IMR-90 (cell line): ENCODE measurements at regions not wholly inside any gene's neighbourhood (a gene's known extent, or its start where the extent isn't known, plus 50 kb on each side); places are given as distances from the start of the nearest gene placed in this dataset.

Experiments
- ATAC-seq: fragments of 200-7000 bp; cut with Tn5 transposase; 2 replicates; pipeline ENCODE4 v1.9.1; 2020; ENCODE audit warnings: low read depth, mild to moderate bottlenecking, moderate library complexity
- BruUV-seq: library from RNA; stranded (reverse); fragments of 400-500 nt; replicated peaks from 2 replicates; lab custom pipeline; 2021; lab: Mats Ljungman, UMichigan
- CTCF ChIA-PET: fragments of 300-600 bp; formaldehyde crosslinking; extraction: SDS; loops from one replicate; lab custom pipeline; 2021; ENCODE audit warnings: antibody characterized with exemption; lab: Yijun Ruan, JAX
- POLR2A ChIA-PET: fragments of 300-600 bp; sonication (Branson Sonifier 250); formaldehyde crosslinking; loops from one replicate; lab custom pipeline; 2022; ENCODE audit warnings: antibody characterized with exemption; ENCODE audit not compliant: unreplicated experiment; lab: Charles Lee
- DNase-seq: peaks from one replicate; pipeline ENCODE4 v3.0.0; 2013
- H2AFZ ChIP-seq: replicated peaks from 2 replicates; pipeline ENCODE3; 2013; ENCODE audit warnings: low read length, mild to moderate bottlenecking; ENCODE audit not compliant: poor library complexity
- H2AK5ac ChIP-seq: 2 replicates; pipeline ENCODE4 v1.6.1; 2013; ENCODE audit warnings: low read depth, low read length, inconsistent platforms
- H2AK9ac ChIP-seq: replicated peaks from 2 replicates; pipeline ENCODE3; 2013; ENCODE audit warnings: mild to moderate bottlenecking, low read depth, low read length, moderate library complexity; ENCODE audit not compliant: poor library complexity
- H2BK120ac ChIP-seq: 2 replicates; pipeline ENCODE4 v1.6.1; 2013; ENCODE audit warnings: low read depth, low read length, inconsistent platforms
- H2BK15ac ChIP-seq: 3 replicates; pipeline ENCODE4 v1.6.1; 2013; ENCODE audit warnings: low read depth, low read length, inconsistent platforms
- H2BK20ac ChIP-seq: 2 replicates; pipeline ENCODE4 v1.6.1; 2013; ENCODE audit warnings: low read depth, mild to moderate bottlenecking, inconsistent platforms, low read length, moderate library complexity
- H2BK5ac ChIP-seq: 2 replicates; pipeline ENCODE4 v1.6.1; 2013; ENCODE audit warnings: mild to moderate bottlenecking, low read depth, low read length, inconsistent platforms; ENCODE audit not compliant: poor library complexity, severe bottlenecking
- H3K14ac ChIP-seq: replicated peaks from 2 replicates; pipeline ENCODE4 v1.6.1; 2013; ENCODE audit warnings: low read depth, low read length, inconsistent platforms
- H3K18ac ChIP-seq: 2 replicates; pipeline ENCODE4 v1.6.1; 2013; ENCODE audit warnings: low read depth, low read length, control low read depth
- H3K23ac ChIP-seq: 2 replicates; pipeline ENCODE4 v1.6.1; 2013; ENCODE audit warnings: low read depth, low read length, inconsistent platforms
- H3K27ac ChIP-seq: 2 replicates; pipeline ENCODE4 v1.5.1; 2013; ENCODE audit warnings: mild to moderate bottlenecking, control low read depth, low read length; ENCODE audit not compliant: insufficient read depth
- H3K27me3 ChIP-seq: 2 replicates; pipeline ENCODE4 v1.6.1; 2013; ENCODE audit warnings: low read length; ENCODE audit not compliant: control insufficient read depth, insufficient read depth
- H3K36me3 ChIP-seq: 2 replicates; pipeline ENCODE4 v1.6.1; 2013; ENCODE audit warnings: low read length, mixed read lengths; ENCODE audit not compliant: control insufficient read depth, insufficient read depth
- H3K4ac ChIP-seq: 2 replicates; pipeline ENCODE4 v1.6.1; 2013; ENCODE audit warnings: low read depth, low read length, inconsistent platforms
- H3K4me1 ChIP-seq: 2 replicates; pipeline ENCODE4 v1.6.1; 2013; ENCODE audit warnings: low read length, mixed read lengths; ENCODE audit not compliant: control insufficient read depth, insufficient read depth
- H3K4me2 ChIP-seq: 2 replicates; pipeline ENCODE4 v1.6.1; 2013; ENCODE audit warnings: low read depth, mild to moderate bottlenecking, control low read depth, low read length, moderate library complexity
- H3K4me3 ChIP-seq: 2 replicates; pipeline ENCODE4 v1.5.1; 2013; ENCODE audit warnings: low read depth, mild to moderate bottlenecking, control low read depth, low read length, moderate library complexity; ENCODE audit not compliant: insufficient read depth
- H3K56ac ChIP-seq: 2 replicates; pipeline ENCODE4 v1.6.1; 2013; ENCODE audit warnings: low read length, inconsistent platforms; ENCODE audit not compliant: insufficient read depth; ENCODE audit errors: extremely low read depth
- H3K79me1 ChIP-seq, 2 experiments: 2 replicates each; pipeline ENCODE4 v1.6.1; 2013; ENCODE audit warnings: low read length in 2 of 2, inconsistent platforms in 1 of 2, low read depth in 1 of 2
- H3K9ac ChIP-seq: 2 replicates; pipeline ENCODE4 v1.6.1; 2013; ENCODE audit warnings: low read depth, low read length, control low read depth
- H3K9me1 ChIP-seq: 2 replicates; pipeline ENCODE4 v1.6.1; 2013; ENCODE audit warnings: low read length, inconsistent platforms; ENCODE audit not compliant: insufficient read depth
- H3K9me3 ChIP-seq: 2 replicates; pipeline ENCODE4 v1.6.1; 2013; ENCODE audit warnings: low read length; ENCODE audit not compliant: control insufficient read depth, insufficient read depth
- H4K20me1 ChIP-seq: 2 replicates; pipeline ENCODE4 v1.6.1; 2013; ENCODE audit warnings: low read length, inconsistent platforms; ENCODE audit not compliant: insufficient read depth
- H4K5ac ChIP-seq: 2 replicates; pipeline ENCODE4 v1.6.1; 2013; ENCODE audit warnings: mild to moderate bottlenecking, low read depth, low read length, control low read depth
- H4K8ac ChIP-seq, 2 experiments: 2 replicates each; pipeline ENCODE4 v1.6.1; 2013; ENCODE audit warnings: low read depth in 2 of 2, low read length in 2 of 2, control low read depth in 1 of 2, inconsistent platforms in 1 of 2
- H4K91ac ChIP-seq: 2 replicates; pipeline ENCODE4 v1.6.1; 2013; ENCODE audit warnings: low read depth, low read length, inconsistent platforms; ENCODE audit not compliant: insufficient read depth
- BHLHE40 ChIP-seq: fragments of 150-350 bp; IDR thresholded peaks from 2 replicates; pipeline ENCODE4 v1.6.1; 2016; ENCODE audit warnings: mild to moderate bottlenecking, low read depth, low read length
- CEBPB ChIP-seq: IDR thresholded peaks from 2 replicates; pipeline ENCODE4 v1.6.1; 2012; ENCODE audit warnings: low read depth, low read length, improper control_type of control experiment
- FOS ChIP-seq: fragments of 150-350 bp; IDR thresholded peaks from 2 replicates; pipeline ENCODE4 v1.6.1; 2016; ENCODE audit warnings: low read depth, low read length
- MAZ ChIP-seq: IDR thresholded peaks from 2 replicates; pipeline ENCODE4 v1.6.1; 2012; ENCODE audit warnings: low read depth, mild to moderate bottlenecking, low read length, improper control_type of control experiment, moderate library complexity, borderline replicate concordance
- MXI1 ChIP-seq: IDR thresholded peaks from 2 replicates; pipeline ENCODE4 v1.6.1; 2012; ENCODE audit warnings: low read depth, mild to moderate bottlenecking, low read length, moderate library complexity, borderline replicate concordance
- NFE2L2 ChIP-seq: fragments of 150-350 bp; IDR thresholded peaks from 2 replicates; pipeline ENCODE4 v1.6.1; 2016; ENCODE audit warnings: low read depth, mild to moderate bottlenecking, low read length
- POLR2A ChIP-seq: IDR thresholded peaks from 2 replicates; pipeline ENCODE4 v1.6.1; 2012; ENCODE audit warnings: mild to moderate bottlenecking, low read depth, low read length
- RCOR1 ChIP-seq: IDR thresholded peaks from 2 replicates; pipeline ENCODE4 v1.6.1; 2012; ENCODE audit warnings: mild to moderate bottlenecking, low read length, improper control_type of control experiment; ENCODE audit not compliant: insufficient replicate concordance
- RFX5 ChIP-seq: IDR thresholded peaks from 2 replicates; pipeline ENCODE4 v1.8.0; 2012; ENCODE audit warnings: low read depth, mild to moderate bottlenecking, low read length, moderate library complexity
- SMC3 ChIP-seq: fragments of 150-350 bp; IDR thresholded peaks from 2 replicates; pipeline ENCODE4 v1.6.1; 2016; ENCODE audit warnings: low read depth, mild to moderate bottlenecking, antibody characterized with exemption, low read length, moderate library complexity
- USF2 ChIP-seq: fragments of 150-350 bp; IDR thresholded peaks from 2 replicates; pipeline ENCODE4 v1.6.1; 2017; ENCODE audit warnings: mild to moderate bottlenecking, antibody characterized with exemption, low read length, low read depth
- WGBS, 2 experiments: methylation state at CpG; one replicate each; pipeline versions ENCODE4 v1.1.5 to v1.1.7; 2013; ENCODE audit warnings: missing lambda C conversion rate in 2 of 2; ENCODE audit not compliant: insufficient read length in 1 of 2; ENCODE audit errors: extremely low coverage in 2 of 2; 5-methylcytosine and 5-hydroxymethylcytosine counted together
- dilution Hi-C: fragments of 300-500 bp; cut with HindIII; formaldehyde crosslinking; loops from one replicate; pipeline ENCODE4 v1.14.3; 2018; ENCODE audit warnings: low sequenced_read_pairs; ENCODE audit not compliant: unreplicated experiment
- in situ Hi-C: fragments of 300-500 bp; cut with MboI; formaldehyde crosslinking; loops from 3 replicates; pipeline ENCODE4 v1.14.3; 2019; ENCODE audit warnings: low sequenced_read_pairs, inconsistent platforms, mixed read lengths
- intact Hi-C: fragments of 100-400 bp; cut with micrococcal nuclease; formaldehyde crosslinking; loops from 2 replicates; pipeline ENCODE4 v1.10.0; 2022

GRCh38 chr6:1037430-1038202 lies 274.3 kb upstream of the FOXQ1 start:
- no peaks in the 10 kb centered on the region for H3K4me1 ChIP-seq
- 81% methylated on average over 10 of the region's 10 CpGs; no CpG with 5 or more reads in 1 of the 2 experiments for WGBS, 2 experiments
- no peaks in the 10 kb centered on the region for H4K20me1 ChIP-seq
- dilution Hi-C loops (no loop called here), intact Hi-C loops (no loop called here), in situ Hi-C loops (no loop called here)
- CTCF ChIA-PET: no interaction called here
- H4K91ac ChIP-seq: no peak overlapping the region
- TF ChIP-seq FOS (no peak), SMC3 (no peak), RCOR1 (no peak), MXI1 (no peak), MAZ (no peak), RFX5 (no peak), POLR2A (no peak), NFE2L2 (no peak), BHLHE40 (no peak), USF2 (no peak), CEBPB (no peak)
- no peak overlapping the region for H3K4me2 ChIP-seq
- H3K18ac ChIP-seq: no peak overlapping the region
- no TSS peak for BruUV-seq
- H3K14ac ChIP-seq: no peak overlapping the region
- H2AFZ ChIP-seq: no peak overlapping the region
- H3K27me3 ChIP-seq: peaks cover 22% of the 10 kb centered on the region
- H2BK120ac ChIP-seq: no peak overlapping the region
- H2BK20ac ChIP-seq: no peak overlapping the region
- H3K9me3 ChIP-seq: no peaks in the 10 kb centered on the region
- H3K4ac ChIP-seq: no peak overlapping the region
- no peak for DNase-seq
- H3K4me3 ChIP-seq: no peak overlapping the region
- no peak overlapping the region for H3K9ac ChIP-seq
- no peaks in the 10 kb centered on the region for H3K9me1 ChIP-seq
- no peak for ATAC-seq
- H3K79me1 ChIP-seq: no peaks in the 10 kb centered on the region
- no peak overlapping the region for H3K23ac ChIP-seq
- H3K27ac ChIP-seq: no peak overlapping the region
- no peak overlapping the region for H2AK9ac ChIP-seq
- H2BK5ac ChIP-seq: no peak overlapping the region
- no peak overlapping the region for H2BK15ac ChIP-seq
- H3K36me3 ChIP-seq: no peaks in the 10 kb centered on the region
- no peak overlapping the region for H4K5ac ChIP-seq
- POLR2A ChIA-PET: no interaction called here
- no peak overlapping the region for H2AK5ac ChIP-seq
- H4K8ac ChIP-seq: no peak overlapping the region
- no peak overlapping the region for H3K56ac ChIP-seq
